GM21381 (cell line): ENCODE measurements at regions not wholly inside any gene's neighbourhood (a gene's known extent, or its start where the extent isn't known, plus 50 kb on each side); places are given as distances from the start of the nearest gene placed in this dataset.

Experiments
- ATAC-seq: cut with Tn5 transposase; IDR thresholded peaks from one replicate; pipeline ENCODE4 v1.9.1; 2021; ENCODE audit warnings: mild to moderate bottlenecking, moderate library complexity; ENCODE audit not compliant: unreplicated experiment

GRCh38 chr6:88359530-88360202 lies 193.5 kb upstream of the CNR1 start:
- no peak for ATAC-seq

- ATAC-seq = no peak
Measured at GRCh38 chr6:88358846-88359245, 192.7 kb upstream of the CNR1 start.

GRCh38 chr6:88349511-88349910 lies 183.4 kb upstream of the CNR1 start:
- no peak for ATAC-seq

- ATAC-seq = no peak
Measured at GRCh38 chr6:88342336-88342735, 176.2 kb upstream of the CNR1 start.

- no peak for ATAC-seq
Measured at GRCh38 chr6:88339761-88340160, 173.6 kb upstream of the CNR1 start.

GRCh38 chr6:88321306-88321705 lies 155.2 kb upstream of the CNR1 start:
- ATAC-seq = no peak

GRCh38 chr6:88311561-88311960 lies 145.4 kb upstream of the CNR1 start:
- ATAC-seq = no peak

- ATAC-seq = no peak
Measured at GRCh38 chr6:88304520-88304919, 138.4 kb upstream of the CNR1 start.

- no peak for ATAC-seq
Measured at GRCh38 chr6:88302769-88303225, 136.7 kb upstream of the CNR1 start.

- ATAC-seq = no peak
Measured at GRCh38 chr6:88301888-88302768, 136.0 kb upstream of the CNR1 start.

GRCh38 chr6:88301256-88301655 lies 135.1 kb upstream of the CNR1 start:
- ATAC-seq = no peak

GRCh38 chr6:88298066-88298845 lies 132.1 kb upstream of the CNR1 start:
- no peak for ATAC-seq

GRCh38 chr6:88296694-88297093 lies 130.5 kb upstream of the CNR1 start:
- no peak for ATAC-seq

- ATAC-seq = no peak
Measured at GRCh38 chr6:88295663-88296062, 129.5 kb upstream of the CNR1 start.

GRCh38 chr6:88294702-88295101 lies 128.6 kb upstream of the CNR1 start:
- no peak for ATAC-seq

GRCh38 chr6:88290411-88290810 lies 124.3 kb upstream of the CNR1 start:
- no peak for ATAC-seq

GRCh38 chr6:88287696-88288095 lies 121.5 kb upstream of the CNR1 start:
- no peak for ATAC-seq

- ATAC-seq = no peak
Measured at GRCh38 chr6:88276331-88276730, 110.2 kb upstream of the CNR1 start.

- ATAC-seq = no peak
Measured at GRCh38 chr6:88268508-88268907, 102.4 kb upstream of the CNR1 start.

GRCh38 chr6:88266126-88266525 lies 100.0 kb upstream of the CNR1 start:
- no peak for ATAC-seq

GRCh38 chr6:88263591-88263990 lies 97.4 kb upstream of the CNR1 start:
- no peak for ATAC-seq
